HUDEP-2 (cell line): ENCODE measurements at regions not wholly inside any gene's neighbourhood (a gene's known extent, or its start where the extent isn't known, plus 50 kb on each side); places are given as distances from the start of the nearest gene placed in this dataset.

Experiments used
- DNase-seq, 76 experiments: peaks; one replicate each; lab custom pipeline; 2025; ENCODE audit not compliant: unreplicated experiment in 76 of 76; lab: John Stamatoyannopoulos, UW

DNA sequence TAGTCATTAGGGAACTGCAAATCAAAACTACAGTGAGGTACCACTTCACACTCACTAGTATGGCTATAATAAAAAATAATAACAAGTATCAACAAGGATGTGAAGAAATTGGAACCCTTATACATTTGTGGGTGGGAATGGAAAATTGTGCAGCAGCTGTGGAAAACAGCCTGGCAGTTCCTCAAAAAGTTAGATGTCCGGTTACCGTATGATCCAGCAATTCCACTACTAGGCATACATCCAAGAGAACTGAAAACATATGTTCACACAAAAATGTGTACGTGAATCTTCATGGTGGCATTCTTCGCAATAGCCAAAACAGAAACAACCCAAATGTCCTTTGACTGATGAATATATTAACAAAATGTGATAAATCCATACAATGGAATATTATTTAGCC is 187.9 kb upstream of the LYSMD4 start:
- DNase-seq, result no peak

DNA sequence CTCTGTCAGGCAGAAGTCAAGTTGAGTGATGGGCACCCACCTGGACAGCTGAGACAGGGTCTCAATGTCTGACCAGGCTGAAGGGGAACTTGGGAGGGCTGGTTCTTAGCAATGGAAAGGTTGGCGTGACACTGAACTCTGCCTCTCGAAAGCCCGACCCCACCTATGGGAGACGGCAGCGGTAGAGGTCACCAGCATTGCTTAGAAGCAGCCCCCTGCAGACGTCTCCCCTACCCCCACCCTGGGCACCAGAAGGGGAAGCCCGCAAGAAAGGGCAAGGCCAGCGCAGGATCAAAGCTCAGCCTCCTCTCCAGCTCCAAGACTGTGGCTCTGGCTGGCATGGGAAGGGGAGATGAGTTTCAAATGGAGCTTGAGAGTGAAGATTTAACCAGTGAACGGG is 184.8 kb upstream of the LYSMD4 start:
- no peak for DNase-seq

DNA sequence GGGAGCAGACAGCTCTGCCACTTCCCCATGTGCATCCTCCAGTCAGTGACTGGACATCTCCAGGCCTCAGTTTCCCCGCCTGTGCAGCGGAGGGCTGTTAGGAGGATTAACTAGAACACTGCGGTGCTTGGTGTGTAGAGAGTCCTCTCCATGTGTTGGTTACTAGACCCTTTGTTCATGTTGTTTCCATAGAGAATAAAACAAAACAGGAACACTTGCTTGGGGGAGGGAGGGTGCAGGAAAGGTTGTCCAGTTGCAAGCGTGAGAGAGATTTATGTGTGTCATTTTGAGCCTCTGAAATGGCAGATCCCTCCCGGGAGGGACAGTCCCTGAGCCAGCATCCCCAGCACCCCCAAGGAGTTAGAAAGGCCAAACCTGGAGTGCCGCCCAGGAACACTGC is 184.0 kb upstream of the LYSMD4 start:
- no peak for DNase-seq

DNA sequence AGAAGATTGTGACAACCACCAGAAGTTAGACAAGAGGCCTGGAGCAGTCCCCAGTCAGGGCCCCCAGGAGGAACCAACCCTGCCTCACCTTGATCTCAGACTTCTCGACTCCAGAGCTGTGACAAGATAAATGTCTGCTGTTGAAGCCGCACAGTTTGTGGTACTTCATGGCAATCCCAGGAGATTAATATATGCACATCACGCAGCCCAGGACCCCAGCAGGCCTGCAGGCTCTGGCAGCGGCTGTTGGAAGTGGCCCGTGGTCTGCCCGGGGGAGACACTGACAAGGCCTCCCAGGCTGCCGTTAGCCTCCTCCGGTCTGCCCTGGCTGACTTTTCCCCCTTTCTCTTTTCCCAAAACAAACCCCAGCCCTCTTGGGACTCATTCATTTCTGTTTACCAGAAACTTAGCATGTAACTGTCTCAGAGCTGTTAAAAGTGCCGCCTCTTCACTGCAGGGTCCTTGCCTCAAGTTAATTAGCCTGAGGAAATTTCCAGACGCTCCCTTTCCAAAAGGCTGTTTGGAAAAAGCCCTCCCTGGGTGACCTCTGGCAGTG is 183.5 kb upstream of the LYSMD4 start:
- no peak for DNase-seq

DNA sequence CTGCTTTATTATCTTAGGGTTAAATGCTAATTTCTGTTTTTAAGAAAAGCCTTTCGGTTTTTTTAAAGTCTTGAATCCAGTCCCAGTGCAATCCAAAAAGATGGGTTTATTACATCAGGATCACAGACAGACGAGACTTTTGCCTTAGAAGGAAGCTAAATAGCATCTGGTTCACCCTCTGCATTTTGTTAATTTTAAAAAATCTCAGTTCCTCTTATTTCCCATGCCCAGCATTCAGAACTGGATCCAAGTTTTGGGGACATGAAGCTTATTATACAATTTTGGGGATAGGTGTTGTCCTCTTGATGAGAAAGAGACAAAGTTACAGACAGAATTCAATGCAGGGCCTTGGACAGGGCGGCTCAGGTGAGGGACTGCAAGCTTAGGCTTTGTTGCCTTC is 181.5 kb upstream of the LYSMD4 start:
- DNase-seq, result no peak

DNA sequence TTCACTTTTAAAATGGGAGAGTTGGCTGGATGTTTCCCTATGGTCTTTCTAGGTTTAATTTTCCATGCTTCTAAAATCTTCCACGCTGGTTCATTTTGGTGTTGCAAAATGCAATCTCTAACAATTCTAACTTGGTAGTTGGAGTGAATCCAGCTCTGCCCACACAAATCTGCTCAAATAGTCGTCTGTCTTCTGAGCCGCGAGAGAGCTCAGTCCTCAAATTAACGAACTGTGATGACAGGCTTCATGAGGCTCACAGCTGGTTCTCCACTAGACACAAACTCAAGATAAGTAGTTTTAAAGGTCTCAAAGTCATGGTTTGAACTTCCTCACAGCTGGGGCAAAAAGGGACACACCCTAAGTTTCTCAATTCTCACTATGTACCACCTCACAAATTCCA is 178.6 kb upstream of the LYSMD4 start:
- no peak for DNase-seq

DNA sequence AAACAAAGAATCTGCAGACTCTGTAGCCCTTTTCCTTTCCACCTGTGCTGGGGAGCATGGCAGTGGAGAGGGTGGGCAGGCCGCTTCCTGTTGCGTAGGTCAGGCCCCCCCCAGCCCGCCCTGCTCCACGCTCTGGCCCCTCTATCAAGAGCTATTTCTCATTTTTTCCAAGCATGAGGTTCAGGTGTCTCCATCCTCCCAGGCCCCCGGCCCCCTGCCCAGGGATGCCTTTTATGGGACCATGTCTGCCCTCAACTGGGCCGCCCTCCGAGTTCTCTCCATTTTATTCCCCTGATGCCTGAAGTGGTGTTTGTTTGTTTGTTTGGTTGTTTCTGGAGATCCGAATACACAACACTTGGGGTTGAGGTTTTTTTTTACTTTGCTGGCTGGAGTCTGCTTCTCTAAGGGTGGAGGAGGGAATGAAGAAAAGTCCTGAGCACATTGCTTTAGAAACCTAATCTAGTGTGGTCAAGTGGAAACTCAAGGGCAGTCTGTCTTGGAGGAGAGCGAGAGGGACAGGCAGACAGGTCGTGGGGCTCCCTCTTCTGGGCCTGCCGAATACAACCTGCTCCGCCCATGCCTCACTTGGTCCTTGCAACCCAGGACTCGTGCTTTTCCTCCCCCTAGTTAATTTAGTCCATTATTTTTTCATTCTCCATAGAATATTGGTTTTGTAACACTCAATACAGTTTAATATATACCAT is 176.5 kb upstream of the LYSMD4 start:
- peak in 16 of 76 experiments; percentile 1 to 60 (median 9) for DNase-seq

DNA sequence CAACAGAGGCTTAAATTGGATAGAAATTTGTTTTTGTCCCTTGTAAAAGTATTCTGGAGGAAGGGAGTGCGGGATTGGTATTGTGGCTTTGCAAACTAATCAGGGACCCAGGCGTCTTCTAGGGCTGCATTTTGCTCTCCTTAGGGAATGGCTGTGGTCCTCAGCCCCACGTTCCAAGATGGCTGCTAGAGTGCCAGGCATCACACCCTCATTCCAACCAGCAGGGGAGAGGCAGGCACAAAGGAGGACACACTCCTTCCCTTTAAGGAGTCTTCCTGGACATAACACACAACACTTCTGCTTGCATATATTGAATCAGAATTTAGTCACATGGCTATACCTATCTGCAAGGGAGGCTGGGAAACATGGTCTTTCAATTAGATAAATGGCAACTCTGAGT is 174.5 kb upstream of the LYSMD4 start:
- DNase-seq, result no peak

DNA sequence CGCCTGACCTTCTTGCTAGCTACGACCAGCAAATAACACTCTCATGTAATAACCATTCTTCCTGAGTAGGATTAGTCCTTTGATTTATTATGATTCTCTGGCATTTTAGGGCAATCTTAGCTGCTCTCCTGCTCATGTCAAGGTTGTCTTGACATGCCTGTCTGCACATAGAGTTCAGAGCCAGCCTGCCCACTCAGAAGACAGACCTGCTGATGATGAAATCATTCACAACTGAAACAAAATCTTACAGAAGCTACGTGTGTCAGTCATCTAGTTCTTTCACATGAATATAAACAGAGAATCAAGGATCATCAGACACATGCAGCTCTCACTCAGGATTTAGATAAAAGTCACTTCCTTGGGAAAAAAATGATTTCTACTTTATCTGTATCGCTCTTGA is 173.6 kb upstream of the LYSMD4 start:
- DNase-seq, result no peak

DNA sequence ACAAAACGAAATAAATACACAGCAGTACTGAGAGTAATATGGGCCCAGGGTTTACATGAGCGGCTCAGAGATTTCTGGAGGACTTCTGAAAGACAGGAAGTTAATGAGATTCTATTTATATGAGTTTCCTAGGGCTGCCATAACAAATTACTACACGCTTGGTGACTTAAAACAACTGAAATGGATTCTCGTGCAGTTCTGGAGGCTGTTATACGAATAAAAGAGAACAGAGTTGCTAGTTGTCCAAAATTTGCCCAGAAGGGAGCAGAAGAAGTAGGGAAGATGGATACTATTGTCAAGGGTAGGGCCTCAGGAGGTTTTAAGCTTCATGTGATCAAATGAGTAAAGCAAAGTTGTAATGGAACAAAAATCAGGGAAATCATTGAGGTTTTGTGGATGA is 173.1 kb upstream of the LYSMD4 start:
- no peak for DNase-seq

DNA sequence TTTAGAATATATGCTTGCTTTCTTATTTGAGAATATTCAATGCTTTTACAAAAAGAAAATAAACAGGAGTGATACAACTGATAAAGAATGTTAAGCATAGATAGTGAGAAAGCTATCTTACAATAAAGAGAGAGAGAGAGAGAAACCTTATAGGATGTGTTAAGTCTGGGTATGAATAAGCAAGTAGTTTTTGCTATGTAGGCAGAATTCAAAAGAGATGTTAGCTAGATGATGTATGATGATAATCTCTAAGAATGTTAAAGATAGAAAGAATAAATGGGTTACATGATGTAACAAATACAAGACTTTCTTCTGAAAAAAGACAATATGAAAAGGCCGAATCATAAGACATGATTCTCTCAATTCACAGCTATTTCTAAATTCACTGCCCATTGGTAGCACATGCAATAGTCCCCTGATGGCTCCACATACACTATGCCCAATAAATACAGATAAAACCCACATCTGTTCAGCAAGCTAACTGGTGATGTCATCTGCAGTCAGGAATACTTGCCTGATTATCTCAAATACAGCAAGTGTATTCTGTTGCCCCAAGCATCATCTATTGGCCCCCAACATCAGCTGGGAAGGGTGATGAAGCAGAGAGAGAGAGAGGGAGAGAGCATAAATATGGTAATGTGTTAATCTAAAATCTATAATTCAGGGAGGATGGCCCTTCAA is 169.2 kb upstream of the LYSMD4 start:
- no peak for DNase-seq

DNA sequence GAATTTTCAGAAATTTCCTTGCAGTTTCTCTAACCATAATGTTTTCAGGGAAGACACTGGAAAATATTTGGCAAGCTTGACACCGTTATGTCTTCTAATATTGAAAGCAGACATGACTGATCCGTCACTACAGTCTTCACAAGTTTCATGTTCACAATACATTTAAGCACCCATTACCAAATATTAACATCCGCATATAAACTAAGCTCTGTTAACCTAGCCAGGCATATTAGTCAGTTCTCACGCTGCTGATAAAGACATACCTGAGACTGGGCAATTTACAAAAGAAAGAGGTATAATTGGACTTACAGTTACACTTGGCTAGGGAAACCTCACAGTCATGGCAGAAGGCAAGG is 162.7 kb upstream of the LYSMD4 start:
- DNase-seq, result no peak

DNA sequence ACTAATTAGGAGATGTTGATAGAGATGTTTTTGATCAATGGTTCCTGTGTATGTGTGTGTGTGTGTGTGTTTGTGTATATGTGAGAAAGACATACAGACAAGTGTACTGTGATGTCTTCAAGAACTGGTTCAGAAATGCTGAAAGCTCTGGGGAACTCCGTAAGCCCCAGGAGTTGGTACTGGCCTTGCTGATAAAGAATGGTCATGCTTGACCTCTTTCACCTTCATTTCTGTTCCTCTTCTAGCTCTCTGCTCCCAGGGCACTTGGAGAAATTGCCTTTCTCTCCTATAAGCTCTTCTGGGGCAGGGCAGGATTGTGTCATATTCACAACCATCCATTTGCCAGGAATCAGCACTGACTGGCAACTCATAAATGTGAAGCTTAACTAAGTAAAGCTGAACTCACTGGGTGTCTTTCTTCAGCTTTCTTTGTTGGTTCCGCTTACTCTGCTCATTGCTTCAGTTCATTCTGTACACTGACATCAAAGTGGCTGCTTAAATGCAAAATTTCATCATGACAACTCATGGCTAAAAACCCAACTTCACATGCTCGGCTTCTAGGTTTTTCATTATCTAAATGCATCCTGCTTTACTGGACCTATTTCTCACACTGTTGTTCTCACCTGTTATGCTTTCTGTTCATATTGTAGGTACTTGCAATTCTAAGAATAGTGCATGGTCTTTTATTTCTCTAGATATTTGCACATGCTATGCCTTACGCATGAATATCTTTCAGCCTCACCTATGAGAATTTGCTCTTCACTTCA is 162.1 kb upstream of the LYSMD4 start:
- DNase-seq, result no peak

DNA sequence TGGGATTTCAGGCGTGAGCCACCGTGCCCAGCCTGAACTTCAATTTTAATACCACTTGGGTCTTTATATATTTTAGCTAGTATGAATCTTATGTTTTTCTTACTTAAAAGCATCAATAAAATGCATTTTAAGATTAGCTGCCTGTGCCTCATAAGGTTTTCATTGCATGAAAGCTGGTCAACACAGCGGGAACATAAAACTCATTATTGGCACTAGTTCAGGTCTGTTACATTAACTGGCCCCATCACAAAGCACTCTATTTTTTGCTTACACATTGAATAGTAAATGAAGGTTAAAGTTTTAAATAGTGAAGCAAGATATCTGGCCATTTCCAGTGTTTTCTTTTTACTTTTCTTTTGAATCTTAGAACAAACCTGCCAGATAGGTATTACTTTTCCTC is 145.6 kb upstream of the LYSMD4 start:
- DNase-seq, result no peak

DNA sequence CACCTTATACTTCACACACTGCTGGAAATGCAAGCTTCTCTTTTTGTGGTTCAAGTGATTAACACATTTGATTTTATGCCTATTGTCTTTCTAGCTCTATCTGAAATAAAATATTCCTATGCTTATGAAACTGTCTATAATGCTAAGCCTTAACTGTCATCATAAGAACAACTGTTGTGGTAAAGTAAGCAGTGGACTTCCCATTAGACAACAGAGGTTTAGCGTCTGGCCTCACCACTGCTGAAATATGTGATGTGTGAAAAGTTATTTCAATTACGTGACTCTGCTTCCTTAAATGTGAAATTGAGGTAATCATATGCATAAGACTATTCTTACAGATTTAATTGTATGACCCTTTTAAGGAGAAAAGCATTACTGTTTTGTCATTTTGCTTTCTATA is 140.2 kb upstream of the LYSMD4 start:
- no peak for DNase-seq

DNA sequence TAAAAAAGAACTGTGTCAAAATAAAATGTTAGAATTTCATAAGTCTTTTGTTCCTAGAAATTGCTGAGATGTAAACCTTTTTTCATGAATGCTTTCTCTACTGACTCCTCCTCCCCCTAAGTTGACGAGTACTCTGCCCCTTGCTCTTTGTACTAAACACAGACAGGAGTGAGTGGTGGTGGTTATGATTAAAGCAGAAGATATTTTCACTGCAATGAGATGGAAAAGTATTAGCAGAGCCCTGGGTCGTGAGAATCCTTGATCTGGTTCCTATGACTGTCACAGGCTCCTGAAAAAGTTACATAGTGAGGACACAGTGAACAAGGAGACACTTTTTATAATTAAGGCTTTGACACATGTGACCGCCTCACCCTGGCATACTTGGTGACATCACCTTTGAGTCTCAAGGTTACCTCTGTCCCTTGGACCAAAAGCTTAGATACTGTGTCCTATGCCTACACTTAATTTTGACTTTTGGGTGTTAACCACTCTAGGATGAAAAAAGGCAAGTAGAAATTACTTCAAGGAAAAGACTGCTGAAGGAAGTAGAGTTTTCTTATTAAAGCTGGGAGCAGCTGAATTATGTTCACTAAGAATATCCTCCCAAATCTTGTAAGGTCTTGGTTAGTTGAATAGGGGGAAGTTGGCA is 130.4 kb upstream of the LYSMD4 start:
- no peak for DNase-seq

DNA sequence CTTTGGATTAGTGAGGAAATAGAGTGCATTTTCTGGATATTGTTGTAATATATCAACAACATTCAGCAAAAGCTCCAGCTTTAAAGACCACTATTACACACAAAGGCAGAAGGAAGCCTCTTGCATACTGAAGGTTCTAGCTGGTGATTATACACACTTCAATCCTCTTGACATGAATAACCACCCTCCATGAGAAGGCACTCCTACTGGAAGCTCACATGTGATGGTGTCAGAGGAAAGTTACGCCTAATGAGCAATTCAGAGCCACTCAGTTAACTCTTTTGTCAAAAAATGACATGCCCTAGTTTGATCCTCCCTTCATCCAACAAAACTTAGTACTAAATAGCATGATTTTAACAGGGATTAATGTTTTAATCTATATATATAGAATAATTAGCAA is 124.6 kb upstream of the LYSMD4 start:
- no peak for DNase-seq

DNA sequence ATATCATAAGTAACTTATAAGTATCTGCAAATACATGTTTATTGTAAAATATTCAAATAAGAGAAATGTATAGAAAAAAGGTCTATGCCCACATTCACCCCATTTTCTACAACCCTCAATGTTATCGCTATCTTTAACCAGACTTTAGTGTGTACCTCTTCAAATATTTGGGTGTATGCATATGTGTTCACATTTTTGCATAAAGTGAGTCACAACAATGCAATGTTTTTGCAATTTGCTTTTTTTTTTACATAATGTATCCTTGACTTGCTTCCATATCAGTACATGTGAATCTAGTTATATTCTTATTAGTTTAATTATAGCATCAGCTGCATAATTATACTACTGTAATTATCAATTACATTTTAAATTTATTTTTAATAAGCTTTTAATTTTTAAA is 117.3 kb upstream of the LYSMD4 start:
- no peak for DNase-seq

DNA sequence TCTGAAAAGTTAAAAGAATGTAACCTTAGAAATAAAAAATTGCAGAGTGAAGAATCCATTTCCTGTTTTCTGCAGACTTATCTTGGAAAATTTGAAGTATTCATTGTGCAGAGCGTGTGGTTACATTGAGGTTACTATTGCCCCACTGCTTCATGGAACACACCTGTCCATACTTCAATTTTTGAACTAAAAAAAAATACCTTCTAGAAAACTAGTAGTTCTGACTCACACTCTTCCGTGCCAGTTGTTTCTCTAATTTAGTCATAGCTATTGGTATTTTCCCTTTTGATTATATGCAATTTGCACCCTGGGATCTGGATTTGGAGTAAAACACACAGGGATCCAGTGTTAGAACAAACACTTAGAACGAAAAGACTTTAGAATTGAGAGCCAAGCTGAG is 111.8 kb upstream of the LYSMD4 start:
- no peak for DNase-seq

DNA sequence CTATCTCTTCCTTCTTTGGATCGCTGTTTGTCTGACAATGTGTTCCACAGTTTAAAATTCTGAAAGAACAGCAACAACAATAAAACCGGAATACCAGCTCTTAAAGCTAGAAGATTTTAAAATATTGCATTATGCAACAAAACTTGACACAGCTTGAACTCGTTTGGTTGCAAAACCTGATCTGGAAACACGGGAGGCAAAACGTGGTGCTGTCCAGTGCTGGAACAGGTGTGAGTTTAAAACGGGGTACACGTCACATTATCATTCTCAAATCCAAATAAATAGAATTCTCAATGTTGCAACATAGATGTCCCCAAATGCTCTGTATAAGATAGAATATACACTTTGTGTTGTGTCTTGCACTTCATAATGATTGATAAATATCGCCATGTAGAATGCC is 110.9 kb upstream of the LYSMD4 start:
- DNase-seq, result no peak

DNA sequence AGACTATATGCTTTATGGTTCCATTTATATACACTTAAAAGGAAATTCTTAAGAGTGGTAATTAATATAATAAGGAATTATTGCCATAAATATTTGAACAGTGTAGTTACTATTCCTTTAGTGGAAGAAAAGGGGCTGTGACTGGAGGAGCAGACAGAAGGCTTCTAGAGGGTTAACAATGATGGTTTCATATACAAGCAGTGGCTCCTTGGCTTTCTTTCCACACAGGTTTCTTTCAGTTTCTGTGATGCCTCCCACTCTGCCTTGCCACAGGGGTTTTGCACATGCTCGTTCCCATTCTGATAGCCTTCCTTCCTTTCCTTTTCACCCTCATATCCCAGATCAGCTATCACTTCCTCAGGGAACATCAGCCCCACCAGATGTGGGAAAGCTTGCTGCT is 108.8 kb upstream of the LYSMD4 start:
- DNase-seq, result no peak
